Astrocyte (in vitro differentiated cells and primary cell): ENCODE measurements at regions not wholly inside any gene's neighbourhood (a gene's known extent, or its start where the extent isn't known, plus 50 kb on each side); places are given as distances from the start of the nearest gene placed in this dataset.

Experiments used
- DNase-seq: peaks from one replicate; pipeline ENCODE4 v3.0.0-alpha.2; 2010; ENCODE audit warnings: low read depth
- FAIRE-seq: peaks from 2 replicates; lab custom pipeline; 2011; peaks lifted over from hg19 to GRCh38; lab: Jason Lieb, UNC
- H2AFZ ChIP-seq: 2 replicates; pipeline ENCODE4 v1.6.0; 2012; ENCODE audit warnings: low read depth, low read length, inconsistent platforms
- H3K27ac ChIP-seq: 2 replicates; pipeline ENCODE4 v1.5.1; 2011; ENCODE audit warnings: low read depth, low read length, inconsistent platforms
- H3K27me3 ChIP-seq: 2 replicates; pipeline ENCODE4 v1.6.0; 2011; ENCODE audit warnings: low read length, inconsistent platforms; ENCODE audit not compliant: insufficient read depth
- H3K36me3 ChIP-seq: 2 replicates; pipeline ENCODE4 v1.5.1; 2011; ENCODE audit warnings: low read length, inconsistent platforms; ENCODE audit not compliant: insufficient read depth
- H3K4me1 ChIP-seq: 2 replicates; pipeline ENCODE4 v1.5.1; 2011; ENCODE audit warnings: low read length, inconsistent platforms; ENCODE audit not compliant: insufficient read depth
- H3K4me2 ChIP-seq: 2 replicates; pipeline ENCODE4 v1.6.0; 2012; ENCODE audit warnings: low read length, inconsistent platforms
- H3K4me3 ChIP-seq: 2 replicates; pipeline ENCODE4 v1.5.1; 2011; ENCODE audit warnings: low read depth, mild to moderate bottlenecking, low read length, inconsistent platforms; ENCODE audit not compliant: insufficient read depth
- H3K79me2 ChIP-seq: 2 replicates; pipeline ENCODE4 v1.6.0; 2012; ENCODE audit warnings: mild to moderate bottlenecking, low read length, inconsistent platforms; ENCODE audit not compliant: insufficient read depth
- H3K9ac ChIP-seq: 2 replicates; pipeline ENCODE4 v1.6.0; 2012; ENCODE audit warnings: mild to moderate bottlenecking, low read length, inconsistent platforms
- H3K9me3 ChIP-seq: 2 replicates; pipeline ENCODE4 v1.5.1; 2012; ENCODE audit warnings: low read depth, mild to moderate bottlenecking, low read length, inconsistent platforms; ENCODE audit not compliant: insufficient read depth
- H4K20me1 ChIP-seq: 2 replicates; pipeline ENCODE4 v1.6.0; 2012; ENCODE audit warnings: low read length, inconsistent platforms; ENCODE audit not compliant: insufficient read depth
- H3K27ac Mint-ChIP-seq: one replicate; pipeline ENCODE4 v1.8.0; 2021; ENCODE audit warnings: mild to moderate bottlenecking, mixed read lengths; ENCODE audit not compliant: unreplicated experiment
- H3K27me3 Mint-ChIP-seq: one replicate; pipeline ENCODE4 v1.8.0; 2021; ENCODE audit warnings: low read depth, mixed read lengths; ENCODE audit not compliant: unreplicated experiment
- H3K36me3 Mint-ChIP-seq: one replicate; pipeline ENCODE4 v1.8.0; 2021; ENCODE audit warnings: low read depth, mixed read lengths; ENCODE audit not compliant: unreplicated experiment
- H3K4me1 Mint-ChIP-seq: one replicate; pipeline ENCODE4 v1.8.0; 2021; ENCODE audit warnings: low read depth, mixed read lengths; ENCODE audit not compliant: unreplicated experiment
- H3K4me3 Mint-ChIP-seq: one replicate; pipeline ENCODE4 v1.8.0; 2021; ENCODE audit warnings: mild to moderate bottlenecking, moderate library complexity, mixed read lengths; ENCODE audit not compliant: unreplicated experiment
- H3K9me3 Mint-ChIP-seq: one replicate; pipeline ENCODE4 v1.8.0; 2021; ENCODE audit warnings: mild to moderate bottlenecking, mixed read lengths; ENCODE audit not compliant: unreplicated experiment
- EZH2 ChIP-seq: IDR thresholded peaks from 2 replicates; pipeline ENCODE4 v1.6.1; 2012; ENCODE audit warnings: mild to moderate bottlenecking, low read length, inconsistent platforms; ENCODE audit not compliant: insufficient read depth
- TF ChIP-seq, protein P1 (sequence below): IDR thresholded peaks from 2 replicates; pipeline ENCODE4 v1.5.1; 2011; ENCODE audit warnings: low read depth, mild to moderate bottlenecking, inconsistent platforms, low read length, moderate library complexity; ENCODE audit not compliant: insufficient read depth

DNA sequence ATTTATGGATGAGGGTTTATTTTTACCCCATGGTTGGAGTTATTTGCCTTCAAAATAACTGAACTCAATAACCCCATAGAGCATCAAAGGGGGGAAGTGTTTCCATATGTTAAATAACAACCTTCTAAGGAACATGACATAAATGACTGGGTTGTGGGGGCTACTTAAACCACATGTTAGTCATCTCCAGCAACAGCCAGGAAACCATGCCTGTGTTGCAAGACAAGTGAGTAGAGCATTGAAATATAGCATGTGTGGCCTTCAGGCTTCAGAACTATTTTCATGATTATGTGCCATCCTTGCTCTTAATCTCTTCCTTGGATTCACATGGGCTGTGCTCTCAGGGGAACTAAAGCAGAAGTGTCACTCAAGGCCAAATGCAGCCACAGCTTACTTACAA is 431.2 kb downstream of the AGTPBP1 start:
- no peak overlapping the region for H3K9ac ChIP-seq
- Mint-ChIP-seq H3K27me3 (peaks cover 4% of the 10 kb centered on the region), H3K4me1 (no peaks in the 10 kb centered on the region), H3K27ac (no peak overlapping the region), H3K4me3 (no peak overlapping the region), H3K9me3 (peaks cover 26% of the 10 kb centered on the region), H3K36me3 (no peaks in the 10 kb centered on the region)
- no peaks in the 10 kb centered on the region for H3K27me3 ChIP-seq
- H2AFZ ChIP-seq, result no peak overlapping the region
- TF ChIP-seq, protein P1, sequence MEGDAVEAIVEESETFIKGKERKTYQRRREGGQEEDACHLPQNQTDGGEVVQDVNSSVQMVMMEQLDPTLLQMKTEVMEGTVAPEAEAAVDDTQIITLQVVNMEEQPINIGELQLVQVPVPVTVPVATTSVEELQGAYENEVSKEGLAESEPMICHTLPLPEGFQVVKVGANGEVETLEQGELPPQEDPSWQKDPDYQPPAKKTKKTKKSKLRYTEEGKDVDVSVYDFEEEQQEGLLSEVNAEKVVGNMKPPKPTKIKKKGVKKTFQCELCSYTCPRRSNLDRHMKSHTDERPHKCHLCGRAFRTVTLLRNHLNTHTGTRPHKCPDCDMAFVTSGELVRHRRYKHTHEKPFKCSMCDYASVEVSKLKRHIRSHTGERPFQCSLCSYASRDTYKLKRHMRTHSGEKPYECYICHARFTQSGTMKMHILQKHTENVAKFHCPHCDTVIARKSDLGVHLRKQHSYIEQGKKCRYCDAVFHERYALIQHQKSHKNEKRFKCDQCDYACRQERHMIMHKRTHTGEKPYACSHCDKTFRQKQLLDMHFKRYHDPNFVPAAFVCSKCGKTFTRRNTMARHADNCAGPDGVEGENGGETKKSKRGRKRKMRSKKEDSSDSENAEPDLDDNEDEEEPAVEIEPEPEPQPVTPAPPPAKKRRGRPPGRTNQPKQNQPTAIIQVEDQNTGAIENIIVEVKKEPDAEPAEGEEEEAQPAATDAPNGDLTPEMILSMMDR, result no peak
- no peak for TF ChIP-seq EZH2
- DNase-seq (no peak), FAIRE-seq (no peak)
- no peak overlapping the region for H3K4me3 ChIP-seq
- H3K4me2 ChIP-seq, result no peak overlapping the region
- H3K27ac ChIP-seq, result no peak overlapping the region
- no peaks in the 10 kb centered on the region for H3K4me1 ChIP-seq
- peaks cover 2% of the 10 kb centered on the region for H3K9me3 ChIP-seq
- H3K79me2 ChIP-seq, result no peaks in the 10 kb centered on the region
- H3K36me3 ChIP-seq, result no peaks in the 10 kb centered on the region
- H4K20me1 ChIP-seq, result no peaks in the 10 kb centered on the region

GRCh38 chr9:85303757-85304134 is 438.0 kb downstream of the AGTPBP1 start:
- no peak overlapping the region for H3K9ac ChIP-seq

More at GRCh38 chr9:85303757-85304134, 438.0 kb downstream of the AGTPBP1 start:
- Mint-ChIP-seq H3K9me3 (peaks cover 4% of the 10 kb centered on the region), H3K27me3 (peaks cover 7% of the 10 kb centered on the region), H3K4me3 (no peak overlapping the region), H3K4me1 (peaks cover 3% of the 10 kb centered on the region), H3K36me3 (no peaks in the 10 kb centered on the region), H3K27ac (no peak overlapping the region)
- Histone ChIP-seq H3K36me3 (no peaks in the 10 kb centered on the region), H3K27ac (no peak overlapping the region), H2AFZ (no peak overlapping the region), H4K20me1 (no peaks in the 10 kb centered on the region), H3K4me1 (no peaks in the 10 kb centered on the region), H3K4me3 (no peak overlapping the region), H3K4me2 (no peak overlapping the region), H3K27me3 (no peaks in the 10 kb centered on the region), H3K9me3 (no peaks in the 10 kb centered on the region), H3K79me2 (no peaks in the 10 kb centered on the region)
- FAIRE-seq (no peak), DNase-seq (no peak)
- TF ChIP-seq EZH2, result no peak
- TF ChIP-seq, protein P1, result no peak
